ENCODE measurements at regions not wholly inside any gene's neighbourhood (a gene's known extent, or its start where the extent isn't known, plus 50 kb on each side); places are given as distances from the start of the nearest gene placed in this dataset.
A peak's percentile ranks its signal among the peaks of the same experiment; 100 is the strongest.
"Not testable (repeated sequence)": the region's sequence is repeated elsewhere in the genome, so short reads cannot be mapped to it uniquely, and the experiment has no call there.

DNA sequence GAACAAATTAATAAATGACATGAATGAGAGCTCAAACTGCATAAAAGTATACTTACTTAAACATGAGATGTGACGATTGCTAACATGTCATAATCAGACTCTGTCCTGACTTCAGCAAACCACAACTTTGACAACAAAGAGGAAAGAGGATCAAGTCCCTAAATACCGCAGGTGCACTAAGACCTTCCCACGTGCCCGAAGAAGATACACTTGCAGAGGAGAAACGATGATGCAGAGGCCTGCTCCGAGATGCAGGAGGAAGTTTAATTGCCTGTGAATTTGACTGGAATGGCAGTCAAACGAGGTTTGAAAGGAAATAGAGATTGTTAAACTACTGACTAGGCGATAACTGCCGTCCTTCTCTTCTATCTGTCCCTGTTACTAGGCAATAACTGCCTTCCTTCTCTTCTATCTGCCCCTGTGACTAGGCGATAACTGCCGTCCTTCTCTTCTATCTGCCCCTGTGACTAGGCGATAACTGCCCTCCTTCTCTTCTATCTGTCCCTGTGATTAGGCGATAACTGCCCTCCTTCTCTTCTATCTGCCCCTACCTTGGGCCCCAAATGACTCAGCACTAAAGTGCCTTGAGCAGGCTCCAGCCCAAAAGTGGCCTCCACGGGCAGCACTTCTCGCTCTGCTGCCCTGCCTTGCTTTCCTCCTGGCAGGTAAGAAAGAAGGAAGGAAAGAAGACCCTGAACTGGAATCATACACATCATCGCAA, 2226.0 kb upstream of the DEFB115 start:
- H3F3A ChIP-seq (ENCODE audit: low read length, unreplicated experiment); POLR2A ChIA-PET (ENCODE audit: unreplicated experiment); H3K79me2 ChIP-seq (ENCODE audit: low read length); H4K20me1 ChIP-seq (ENCODE audit: low read length); CTCF ChIA-PET; H3K27ac ChIP-seq (ENCODE audit: low read length); H3K27me3 ChIP-seq (ENCODE audit: low read length); H3K9ac ChIP-seq (ENCODE audit: low read length); ATAC-seq; H3K9me3 ChIP-seq (ENCODE audit: low read length); H3K36me3 ChIP-seq (ENCODE audit: low read depth, low read length); BruUV-seq (replicated peaks); DNase-seq; H2AFZ ChIP-seq (ENCODE audit: low read length); H3K4me2 ChIP-seq (ENCODE audit: low read length); intact Hi-C loops (cut with micrococcal nuclease); H3K4me1 ChIP-seq (ENCODE audit: insufficient read depth, low read length); H3K9me2 ChIP-seq (replicated peaks; ENCODE audit: low read length); H3K4me3 ChIP-seq (ENCODE audit: low read length): not testable (repeated sequence)

DNA sequence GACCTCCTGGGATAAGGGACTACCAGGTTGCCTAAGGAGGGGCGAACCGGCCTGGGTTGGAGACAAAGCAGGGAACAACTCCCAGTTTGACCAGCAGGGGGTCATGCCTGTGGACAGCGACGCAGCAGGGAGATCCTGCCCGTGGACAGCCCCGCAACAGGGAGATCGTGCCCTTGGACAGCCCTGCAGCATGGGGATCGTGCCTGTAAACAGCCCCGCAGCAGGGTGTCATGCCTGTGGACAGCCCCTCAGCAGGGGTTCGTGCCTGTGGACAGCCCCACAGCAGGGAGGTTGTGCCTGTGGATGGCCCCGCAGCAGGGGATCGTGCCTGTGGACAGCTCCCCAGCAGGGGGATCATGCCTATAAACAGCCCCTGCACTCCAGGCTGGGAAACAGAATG, 2213.2 kb upstream of the DEFB115 start:
- H3K27me3 ChIP-seq (ENCODE audit: low read length); ATAC-seq; H3K4me1 ChIP-seq (ENCODE audit: insufficient read depth, low read length); H3K4me3 ChIP-seq (ENCODE audit: low read length); BruUV-seq (replicated peaks); H3K9ac ChIP-seq (ENCODE audit: low read length); H3K79me2 ChIP-seq (ENCODE audit: low read length); POLR2A ChIA-PET (ENCODE audit: unreplicated experiment); H3K36me3 ChIP-seq (ENCODE audit: low read depth, low read length); H3F3A ChIP-seq (ENCODE audit: low read length, unreplicated experiment); H3K9me3 ChIP-seq (ENCODE audit: low read length); H2AFZ ChIP-seq (ENCODE audit: low read length); H3K9me2 ChIP-seq (replicated peaks; ENCODE audit: low read length); H4K20me1 ChIP-seq (ENCODE audit: low read length); H3K27ac ChIP-seq (ENCODE audit: low read length); H3K4me2 ChIP-seq (ENCODE audit: low read length); intact Hi-C loops (cut with micrococcal nuclease); CTCF ChIA-PET: not testable (repeated sequence)
- peak; percentile 6 for DNase-seq

- BruUV-seq (replicated peaks); H3K27ac ChIP-seq (ENCODE audit: low read length); H4K20me1 ChIP-seq (ENCODE audit: low read length); H3K4me3 ChIP-seq (ENCODE audit: low read length); POLR2A ChIA-PET (ENCODE audit: unreplicated experiment); H3K27me3 ChIP-seq (ENCODE audit: low read length); H3K4me1 ChIP-seq (ENCODE audit: insufficient read depth, low read length); H3F3A ChIP-seq (ENCODE audit: low read length, unreplicated experiment); intact Hi-C loops (cut with micrococcal nuclease); CTCF ChIA-PET; H3K9me3 ChIP-seq (ENCODE audit: low read length); ATAC-seq; H3K9ac ChIP-seq (ENCODE audit: low read length); H3K36me3 ChIP-seq (ENCODE audit: low read depth, low read length); H3K79me2 ChIP-seq (ENCODE audit: low read length); H2AFZ ChIP-seq (ENCODE audit: low read length); H3K9me2 ChIP-seq (replicated peaks; ENCODE audit: low read length); H3K4me2 ChIP-seq (ENCODE audit: low read length): not testable (repeated sequence)
- TF ChIP-seq CTCF (conservative IDR thresholded peaks at IDR 0.05; ENCODE audit: low read depth, low read length), result peak; percentile 52
- peak; percentile 51 for DNase-seq
These were observed 2207.4 kb upstream of the DEFB115 start for GRCh38 chr20:29050008-29050606.

DNA sequence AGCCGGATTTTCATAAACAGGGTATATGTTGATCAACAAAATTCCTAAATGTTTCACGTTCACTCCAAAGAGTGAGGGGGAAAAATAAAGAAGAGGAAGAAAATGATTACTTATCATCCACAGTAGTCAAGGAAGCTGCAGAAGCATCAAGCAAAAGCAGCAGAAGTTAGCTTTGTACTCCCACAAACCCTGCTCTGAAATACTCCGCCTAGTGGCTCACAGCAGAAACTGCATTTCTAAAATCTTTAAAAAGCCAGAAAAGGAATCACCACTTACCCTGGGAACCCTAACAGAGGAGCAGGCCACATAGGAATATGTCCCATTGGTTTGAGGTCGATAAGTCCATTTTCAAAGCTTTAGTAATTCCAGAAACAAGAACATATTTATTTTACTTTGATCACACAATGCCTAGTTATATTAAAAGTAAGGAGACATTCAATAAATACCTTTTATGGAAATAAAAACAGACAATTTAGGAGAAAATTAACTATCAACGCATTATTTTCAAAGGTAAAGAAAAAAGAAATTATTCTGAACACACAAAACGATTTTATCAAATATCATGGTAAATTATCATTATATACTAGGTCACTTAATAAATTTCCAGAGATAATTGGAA, 2199.5 kb upstream of the DEFB115 start:
- BruUV-seq (replicated peaks); H3K9ac ChIP-seq (ENCODE audit: low read length); POLR2A ChIA-PET (ENCODE audit: unreplicated experiment); intact Hi-C loops (cut with micrococcal nuclease); H3K4me1 ChIP-seq (ENCODE audit: insufficient read depth, low read length); H3K4me3 ChIP-seq (ENCODE audit: low read length); H3K9me3 ChIP-seq (ENCODE audit: low read length); H3K79me2 ChIP-seq (ENCODE audit: low read length); H3K9me2 ChIP-seq (replicated peaks; ENCODE audit: low read length); H3K27ac ChIP-seq (ENCODE audit: low read length); H3K36me3 ChIP-seq (ENCODE audit: low read depth, low read length); ATAC-seq; H4K20me1 ChIP-seq (ENCODE audit: low read length); H3F3A ChIP-seq (ENCODE audit: low read length, unreplicated experiment); H2AFZ ChIP-seq (ENCODE audit: low read length); CTCF ChIA-PET; H3K4me2 ChIP-seq (ENCODE audit: low read length); H3K27me3 ChIP-seq (ENCODE audit: low read length): not testable (repeated sequence)
- peak; percentile 43 for DNase-seq
- peak; percentile 54 for TF ChIP-seq CTCF (conservative IDR thresholded peaks at IDR 0.05; ENCODE audit: low read depth, low read length)

DNA sequence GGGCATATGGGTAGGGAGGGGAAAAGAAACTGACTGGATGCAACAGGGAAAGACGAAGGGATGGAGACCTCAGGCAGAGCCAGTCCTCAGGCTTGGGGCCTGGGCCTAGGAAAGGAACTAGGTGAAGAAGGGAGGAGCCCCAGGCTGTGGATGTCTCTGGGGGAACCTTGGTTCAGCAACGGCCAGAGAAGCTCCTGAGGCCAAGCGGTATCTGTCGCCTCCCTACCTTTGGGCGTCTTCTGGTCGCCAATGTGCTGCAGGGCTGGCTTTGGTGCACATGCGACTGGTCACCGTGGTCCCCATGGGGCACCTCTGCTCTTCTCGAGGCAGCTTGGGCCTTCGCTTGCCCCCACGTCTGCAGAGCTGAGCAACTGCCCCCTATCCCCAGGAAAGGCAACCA, 2195.0 kb upstream of the DEFB115 start:
- ATAC-seq; H3K36me3 ChIP-seq (ENCODE audit: low read depth, low read length); H3K9ac ChIP-seq (ENCODE audit: low read length); H2AFZ ChIP-seq (ENCODE audit: low read length); H3K9me2 ChIP-seq (replicated peaks; ENCODE audit: low read length); CTCF ChIA-PET; H3K79me2 ChIP-seq (ENCODE audit: low read length); H4K20me1 ChIP-seq (ENCODE audit: low read length); DNase-seq; BruUV-seq (replicated peaks); H3K4me1 ChIP-seq (ENCODE audit: insufficient read depth, low read length); H3K27ac ChIP-seq (ENCODE audit: low read length); H3K27me3 ChIP-seq (ENCODE audit: low read length); H3K4me3 ChIP-seq (ENCODE audit: low read length); POLR2A ChIA-PET (ENCODE audit: unreplicated experiment); H3K4me2 ChIP-seq (ENCODE audit: low read length); H3F3A ChIP-seq (ENCODE audit: low read length, unreplicated experiment); intact Hi-C loops (cut with micrococcal nuclease): not testable (repeated sequence)
- H3K9me3 ChIP-seq (ENCODE audit: low read length), result peaks cover 19% of the 10 kb centered on the region
